COLO829 (cell line): ENCODE measurements at regions not wholly inside any gene's neighbourhood (a gene's known extent, or its start where the extent isn't known, plus 50 kb on each side); places are given as distances from the start of the nearest gene placed in this dataset.

ENCODE experiments used
- DNase-seq: peaks from one replicate; pipeline ENCODE4 v3.0.0; 2012; ENCODE audit warnings: low spot score

GRCh38 chr9:134487066-134487710 is 154.4 kb upstream of the COL5A1 start:
- no peak for DNase-seq

GRCh38 chr9:134488331-134489280 is 153.0 kb upstream of the COL5A1 start:
- no peak for DNase-seq

- DNase-seq = no peak
Measured at GRCh38 chr9:134489621-134490408, 151.8 kb upstream of the COL5A1 start.

DNA sequence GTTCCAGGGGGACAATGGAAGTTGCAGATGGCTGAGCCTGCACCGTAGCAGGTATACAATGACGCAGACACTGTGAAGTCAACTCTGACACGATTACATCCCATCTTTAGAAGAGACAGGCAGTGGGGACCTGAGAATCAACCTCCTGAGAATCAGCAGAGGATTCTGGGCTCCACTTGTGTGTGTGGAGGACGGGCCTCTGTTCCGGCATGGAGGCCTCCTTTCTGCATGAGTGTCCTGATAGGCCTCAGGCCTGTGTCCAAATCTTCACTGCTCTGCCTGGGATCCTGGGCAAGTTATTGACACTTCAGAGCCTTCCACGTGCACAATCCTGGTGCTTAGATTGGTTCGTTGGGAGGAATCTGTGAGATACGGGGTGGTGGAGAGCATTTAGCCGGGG is 151.2 kb upstream of the COL5A1 start:
- DNase-seq = no peak

- no peak for DNase-seq
Measured at GRCh38 chr9:134491196-134491835, 150.3 kb upstream of the COL5A1 start.

- no peak for DNase-seq
Measured at GRCh38 chr9:134491856-134492255, 149.7 kb upstream of the COL5A1 start.

DNA sequence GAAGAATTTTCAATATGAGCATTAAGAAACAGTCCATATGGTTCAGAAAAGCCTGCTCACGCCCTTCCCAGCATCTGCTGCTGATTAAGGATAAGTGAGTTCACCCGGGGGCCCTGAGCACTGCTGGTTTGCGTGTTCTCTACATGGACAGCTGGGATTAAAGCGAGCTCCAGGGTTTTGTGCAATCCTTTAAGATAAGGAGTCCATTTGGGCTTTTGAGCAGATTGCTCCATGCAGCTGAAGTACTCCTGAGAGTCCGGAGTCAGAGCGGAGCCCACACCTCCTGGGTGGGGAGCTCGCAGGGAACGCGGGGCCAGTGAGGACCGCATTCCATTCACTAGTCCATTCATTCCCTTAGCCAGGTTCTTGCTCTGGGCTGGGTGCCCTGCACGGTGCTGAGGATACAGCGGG is 149.3 kb upstream of the COL5A1 start:
- no peak for DNase-seq

- no peak for DNase-seq
Measured at GRCh38 chr9:134492721-134493460, 148.7 kb upstream of the COL5A1 start.

DNA sequence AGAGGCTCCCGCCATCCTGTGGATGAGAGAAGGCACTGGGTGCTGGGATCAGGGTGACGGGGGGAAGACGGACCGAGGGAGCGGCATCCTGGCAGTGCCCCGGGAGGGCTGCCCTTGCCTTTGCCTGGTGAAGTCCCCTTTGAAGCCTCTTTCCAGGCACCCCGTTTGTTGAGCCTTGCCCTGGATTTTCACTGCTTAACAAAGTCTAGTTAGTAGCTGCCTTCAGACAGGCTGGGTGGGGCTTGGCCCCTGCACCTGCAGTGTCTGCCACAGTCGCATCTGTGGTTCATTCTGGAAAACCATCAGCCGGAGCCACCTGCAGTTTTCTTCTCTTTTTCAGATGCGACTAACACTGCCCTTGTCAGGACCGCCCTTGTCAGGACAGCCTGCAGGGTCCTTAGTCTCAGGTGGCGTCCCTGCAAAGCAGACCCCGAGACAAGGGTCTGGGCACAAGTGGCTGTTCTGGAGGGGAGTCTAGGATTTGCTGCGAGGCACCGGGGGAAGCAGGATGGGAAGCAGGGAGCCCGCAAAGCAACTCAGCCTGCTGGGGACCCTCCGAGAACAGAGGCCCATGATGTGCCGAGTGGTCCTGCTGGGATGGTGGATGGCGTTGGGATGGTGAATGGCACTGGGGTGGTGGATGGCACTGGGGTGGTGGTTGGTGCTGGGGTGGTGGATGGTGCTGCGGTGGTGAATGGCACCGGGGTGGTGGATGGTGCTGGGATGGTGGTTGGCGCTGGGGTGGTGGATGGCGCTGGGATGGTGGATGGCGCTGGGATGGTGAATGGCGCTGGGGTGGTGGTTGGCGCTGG is 147.9 kb upstream of the COL5A1 start:
- DNase-seq = no peak

GRCh38 chr9:134494273-134494815 is 147.3 kb upstream of the COL5A1 start:
- no peak for DNase-seq

- no peak for DNase-seq
Measured at GRCh38 chr9:134494905-134495304, 146.7 kb upstream of the COL5A1 start.

DNA sequence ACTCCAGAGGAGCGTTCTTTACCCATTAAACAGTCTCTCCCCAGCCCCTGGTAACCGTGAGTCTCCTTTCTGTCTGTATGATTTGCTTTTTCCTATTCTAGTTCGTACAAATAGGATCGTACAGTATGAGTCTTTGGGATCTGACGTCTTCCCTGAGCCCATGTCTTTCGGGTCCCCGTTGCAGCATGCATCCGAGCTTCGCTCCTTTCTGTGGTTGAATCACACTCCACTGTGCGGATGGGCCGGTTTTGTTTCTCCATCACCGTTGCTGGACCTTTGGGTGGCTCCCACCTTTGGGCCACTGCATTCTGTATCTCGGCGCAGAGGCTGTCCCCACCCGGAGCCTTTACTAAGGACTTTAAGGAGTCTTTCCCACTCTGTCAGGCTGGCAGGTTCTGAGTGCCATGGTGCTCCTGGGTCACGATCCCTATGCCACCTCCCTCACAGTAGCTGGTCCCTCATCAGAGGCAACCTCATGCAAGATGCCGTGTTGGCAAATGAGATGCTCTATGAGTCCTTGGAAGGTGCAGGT is 145.7 kb upstream of the COL5A1 start:
- no peak for DNase-seq

GRCh38 chr9:134496413-134497282 is 145.0 kb upstream of the COL5A1 start:
- DNase-seq = no peak

DNA sequence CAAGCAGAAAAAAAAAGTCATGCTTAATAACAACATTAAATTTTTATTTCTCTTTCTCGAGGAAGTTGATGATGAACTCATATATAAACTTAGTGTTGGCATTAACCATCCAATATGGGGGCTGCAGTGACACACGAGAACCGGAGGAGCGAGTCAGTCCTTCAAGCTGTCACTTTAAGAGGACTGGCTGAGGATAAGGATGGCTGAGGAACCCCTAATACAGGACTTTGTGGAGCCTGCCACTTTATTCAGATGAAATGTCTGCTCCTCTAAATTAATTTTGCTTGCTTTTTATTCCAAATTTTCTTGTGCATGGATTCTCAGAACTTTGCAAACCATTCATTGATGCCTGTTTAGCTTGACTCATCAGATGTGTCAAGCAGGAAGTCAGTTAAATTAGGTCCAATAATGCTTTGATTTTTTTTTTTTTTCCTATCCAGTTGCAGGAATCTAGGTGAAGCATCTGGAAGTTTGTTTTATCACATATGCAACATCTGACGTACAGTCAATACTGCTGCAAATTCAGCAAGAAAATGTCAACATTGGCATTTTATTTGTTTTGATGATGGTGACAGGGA is 144.2 kb upstream of the COL5A1 start:
- DNase-seq = no peak

DNA sequence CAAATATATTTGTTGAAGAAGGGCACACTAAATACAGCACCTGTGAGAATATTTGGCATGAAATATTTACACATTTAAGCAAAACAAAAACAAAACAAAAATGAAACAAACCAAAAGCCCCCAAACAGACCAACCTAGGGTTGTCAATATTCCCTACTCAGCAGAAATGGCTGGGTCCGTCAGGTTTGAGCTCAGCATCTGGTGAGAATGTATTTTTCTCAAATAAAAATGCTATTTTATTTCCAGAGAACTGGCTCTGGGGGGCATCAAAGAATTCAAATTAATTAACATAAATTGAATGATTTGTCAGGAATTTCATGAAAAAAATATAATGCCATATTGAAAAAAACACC is 142.8 kb upstream of the COL5A1 start:
- no peak for DNase-seq

DNA sequence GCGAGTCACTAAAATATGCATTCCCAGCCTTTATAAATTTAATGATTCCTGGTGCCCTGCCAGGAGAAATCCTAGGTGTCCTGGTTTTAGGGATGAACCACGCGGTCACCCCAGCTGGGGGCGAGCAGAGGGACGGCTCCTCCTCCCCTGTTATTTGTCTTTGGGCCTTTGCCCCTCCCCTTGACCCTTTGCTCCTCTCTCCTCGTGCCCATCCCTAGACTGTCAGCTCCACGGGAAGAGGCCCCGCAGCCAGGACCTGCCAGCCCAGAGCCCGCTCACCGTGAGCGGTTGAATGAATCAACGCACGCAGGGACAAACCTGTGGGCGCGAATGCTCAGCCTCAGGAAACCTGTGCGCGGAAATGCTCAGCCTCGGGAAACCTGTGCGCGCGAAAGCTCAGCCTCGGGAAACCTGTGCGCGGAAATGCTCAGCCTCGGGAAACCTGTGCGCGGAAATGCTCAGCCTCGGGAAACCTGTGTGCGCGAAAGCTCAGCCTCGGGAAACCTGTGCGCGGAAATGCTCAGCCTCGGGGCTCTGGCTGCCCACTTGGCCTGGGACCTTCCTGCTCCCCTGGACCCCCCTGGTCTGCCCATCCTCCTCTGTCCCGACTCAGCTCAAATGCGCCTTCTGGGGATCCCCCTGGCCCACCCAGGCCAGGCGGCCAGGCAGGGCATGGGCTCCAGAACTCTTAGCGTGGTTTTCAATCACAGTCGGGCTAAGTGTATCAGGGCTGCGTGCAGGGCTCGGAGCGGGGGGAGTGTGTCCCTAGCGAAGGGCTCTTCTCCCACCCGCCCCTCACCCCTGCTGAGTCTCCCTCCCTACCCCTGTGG is 140.5 kb upstream of the COL5A1 start:
- no peak for DNase-seq

DNA sequence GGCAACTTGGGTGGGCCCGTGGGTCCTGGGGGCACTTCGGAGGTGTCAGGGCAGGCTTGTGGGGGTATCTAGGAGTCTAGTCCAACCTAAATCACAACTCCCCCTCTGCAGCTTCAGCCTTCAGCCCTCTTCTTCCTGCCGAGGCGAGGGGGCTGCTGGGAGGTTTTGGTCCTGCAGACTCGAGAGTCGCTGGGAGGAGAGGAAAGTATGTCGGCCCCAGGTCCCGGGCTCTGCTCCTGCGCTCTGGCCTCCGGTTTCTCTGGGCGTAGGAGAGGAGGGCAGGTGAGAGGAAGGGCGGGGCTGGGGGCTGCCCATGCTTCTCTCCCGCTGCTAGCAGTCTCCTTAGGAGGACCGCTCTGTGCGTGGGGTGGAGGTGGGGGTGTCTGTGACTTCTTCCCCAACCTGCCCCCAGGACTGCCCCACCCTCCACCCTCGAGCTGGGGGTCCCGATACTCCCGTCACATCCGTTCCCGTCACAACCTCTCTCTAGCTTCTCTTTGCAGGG is 139.8 kb upstream of the COL5A1 start:
- no peak for DNase-seq
